ENCODE measurements at regions not wholly inside any gene's neighbourhood (a gene's known extent, or its start where the extent isn't known, plus 50 kb on each side); places are given as distances from the start of the nearest gene placed in this dataset.
"Not testable (repeated sequence)": the region's sequence is repeated elsewhere in the genome, so short reads cannot be mapped to it uniquely, and the experiment has no call there.

GRCh38 chr10:30219971-30220751, 128.9 kb downstream of the MTPAP start:
- H3K9me3 Mint-ChIP-seq, result no peaks in the 10 kb centered on the region

GRCh38 chr10:30216821-30217220, 132.3 kb downstream of the MTPAP start:
- H3K36me3 Mint-ChIP-seq (ENCODE audit: insufficient read depth), result peaks cover 2% of the 10 kb centered on the region
- H3K9me3 Mint-ChIP-seq, result no peaks in the 10 kb centered on the region
- H3K27ac Mint-ChIP-seq (ENCODE audit: low read depth), result no peak overlapping the region
- DNase-seq (ENCODE audit: low spot score in 2 of 2), result no peak
- no peaks in the 10 kb centered on the region for H3K4me1 Mint-ChIP-seq
- peaks cover 29% of the 10 kb centered on the region for H3K27me3 Mint-ChIP-seq
- no peak overlapping the region for H3K4me3 Mint-ChIP-seq
- no peak for ATAC-seq (replicated peaks; ENCODE audit: extremely low read depth, poor library complexity, severe bottlenecking)

More at GRCh38 chr10:30219971-30220751, 128.9 kb downstream of the MTPAP start:
- Mint-ChIP-seq H3K4me1 (no peaks in the 10 kb centered on the region), H3K27ac (ENCODE audit: low read depth) (no peak overlapping the region), H3K27me3 (peaks cover 53% of the 10 kb centered on the region), H3K4me3 (no peak overlapping the region), H3K36me3 (ENCODE audit: insufficient read depth) (peaks cover 4% of the 10 kb centered on the region)
- DNase-seq (ENCODE audit: low spot score in 2 of 2) (no peak), ATAC-seq (replicated peaks; ENCODE audit: extremely low read depth, poor library complexity, severe bottlenecking) (no peak)

GRCh38 chr10:30215623-30216022, 133.5 kb downstream of the MTPAP start:
- ATAC-seq (replicated peaks; ENCODE audit: extremely low read depth, poor library complexity, severe bottlenecking), result no peak
- H3K27ac Mint-ChIP-seq (ENCODE audit: low read depth), result no peak overlapping the region
- H3K27me3 Mint-ChIP-seq, result peaks cover 25% of the 10 kb centered on the region
- no peaks in the 10 kb centered on the region for H3K4me1 Mint-ChIP-seq
- H3K36me3 Mint-ChIP-seq (ENCODE audit: insufficient read depth), result peaks cover 2% of the 10 kb centered on the region
- no peak for DNase-seq (ENCODE audit: low spot score in 2 of 2)
- no peaks in the 10 kb centered on the region for H3K9me3 Mint-ChIP-seq
- no peak overlapping the region for H3K4me3 Mint-ChIP-seq

- no peak overlapping the region for H3K27ac Mint-ChIP-seq (ENCODE audit: low read depth)
- no peak for DNase-seq (ENCODE audit: low spot score in 2 of 2)
These were observed 133.9 kb downstream of the MTPAP start for GRCh38 chr10:30215141-30215540.

GRCh38 chr10:30210296-30210695, 138.8 kb downstream of the MTPAP start:
- Mint-ChIP-seq H3K9me3 (no peaks in the 10 kb centered on the region), H3K36me3 (ENCODE audit: insufficient read depth) (no peaks in the 10 kb centered on the region), H3K27me3 (peaks cover 16% of the 10 kb centered on the region), H3K4me1 (no peaks in the 10 kb centered on the region), H3K27ac (ENCODE audit: low read depth) (no peak overlapping the region), H3K4me3 (no peak overlapping the region)
- DNase-seq (ENCODE audit: low spot score in 2 of 2) (no peak), ATAC-seq (replicated peaks; ENCODE audit: extremely low read depth, poor library complexity, severe bottlenecking) (no peak)

More at GRCh38 chr10:30215141-30215540, 133.9 kb downstream of the MTPAP start:
- no peak for ATAC-seq (replicated peaks; ENCODE audit: extremely low read depth, poor library complexity, severe bottlenecking)
- Mint-ChIP-seq H3K27me3 (peaks cover 25% of the 10 kb centered on the region), H3K4me1 (no peaks in the 10 kb centered on the region), H3K9me3 (no peaks in the 10 kb centered on the region), H3K36me3 (ENCODE audit: insufficient read depth) (peaks cover 2% of the 10 kb centered on the region), H3K4me3 (no peak overlapping the region)

- no peaks in the 10 kb centered on the region for H3K9me3 Mint-ChIP-seq
- H3K27me3 Mint-ChIP-seq, result peaks cover 16% of the 10 kb centered on the region
- no peaks in the 10 kb centered on the region for H3K36me3 Mint-ChIP-seq (ENCODE audit: insufficient read depth)
- no peak for DNase-seq (ENCODE audit: low spot score in 2 of 2)
- no peak overlapping the region for H3K4me3 Mint-ChIP-seq
- H3K27ac Mint-ChIP-seq (ENCODE audit: low read depth), result no peak overlapping the region
- no peaks in the 10 kb centered on the region for H3K4me1 Mint-ChIP-seq
- ATAC-seq (replicated peaks; ENCODE audit: extremely low read depth, poor library complexity, severe bottlenecking), result no peak
These were observed 140.7 kb downstream of the MTPAP start for GRCh38 chr10:30208330-30208729.

- peaks cover 16% of the 10 kb centered on the region for H3K27me3 Mint-ChIP-seq
- ATAC-seq (replicated peaks; ENCODE audit: extremely low read depth, poor library complexity, severe bottlenecking) (no peak), DNase-seq (ENCODE audit: low spot score in 2 of 2) (no peak)
- H3K27ac Mint-ChIP-seq (ENCODE audit: low read depth), result no peak overlapping the region
- H3K4me1 Mint-ChIP-seq, result no peaks in the 10 kb centered on the region
- no peak overlapping the region for H3K4me3 Mint-ChIP-seq
- H3K36me3 Mint-ChIP-seq (ENCODE audit: insufficient read depth), result no peaks in the 10 kb centered on the region
- no peaks in the 10 kb centered on the region for H3K9me3 Mint-ChIP-seq
These were observed 141.5 kb downstream of the MTPAP start for GRCh38 chr10:30207485-30208052.

- Mint-ChIP-seq H3K4me1 (no peaks in the 10 kb centered on the region), H3K27me3 (peaks cover 43% of the 10 kb centered on the region), H3K36me3 (ENCODE audit: insufficient read depth) (no peaks in the 10 kb centered on the region), H3K9me3 (no peaks in the 10 kb centered on the region), H3K27ac (ENCODE audit: low read depth) (no peak overlapping the region), H3K4me3 (no peak overlapping the region)
- ATAC-seq (replicated peaks; ENCODE audit: extremely low read depth, poor library complexity, severe bottlenecking), result no peak
- DNase-seq (ENCODE audit: low spot score in 2 of 2), result no peak
These were observed 140.6 kb upstream of the JCAD start for GRCh38 chr10:30200017-30200415.

GRCh38 chr10:30199376-30200016, 140.1 kb upstream of the JCAD start:
- no peak for DNase-seq (ENCODE audit: low spot score in 2 of 2)
- no peak overlapping the region for H3K27ac Mint-ChIP-seq (ENCODE audit: low read depth)
- no peaks in the 10 kb centered on the region for H3K36me3 Mint-ChIP-seq (ENCODE audit: insufficient read depth)
- peaks cover 2% of the 10 kb centered on the region for H3K9me3 Mint-ChIP-seq
- no peak for ATAC-seq (replicated peaks; ENCODE audit: extremely low read depth, poor library complexity, severe bottlenecking)
- peaks cover 43% of the 10 kb centered on the region for H3K27me3 Mint-ChIP-seq
- H3K4me1 Mint-ChIP-seq, result peaks cover 2% of the 10 kb centered on the region
- no peak overlapping the region for H3K4me3 Mint-ChIP-seq

- Mint-ChIP-seq H3K27me3 (peaks cover 43% of the 10 kb centered on the region), H3K4me3 (no peak overlapping the region), H3K36me3 (ENCODE audit: insufficient read depth) (no peaks in the 10 kb centered on the region), H3K27ac (ENCODE audit: low read depth) (no peak overlapping the region), H3K4me1 (peaks cover 21% of the 10 kb centered on the region), H3K9me3 (peaks cover 5% of the 10 kb centered on the region)
- no peak for DNase-seq (ENCODE audit: low spot score in 2 of 2)
- ATAC-seq (replicated peaks; ENCODE audit: extremely low read depth, poor library complexity, severe bottlenecking), result no peak
These were observed 137.8 kb upstream of the JCAD start for GRCh38 chr10:30197186-30197585.

- not testable (repeated sequence) for H3K27ac Mint-ChIP-seq (ENCODE audit: low read depth); H3K36me3 Mint-ChIP-seq (ENCODE audit: insufficient read depth); ATAC-seq (replicated peaks; ENCODE audit: extremely low read depth, poor library complexity, severe bottlenecking); H3K4me3 Mint-ChIP-seq; H3K9me3 Mint-ChIP-seq; DNase-seq (ENCODE audit: low spot score in 2 of 2)
- Mint-ChIP-seq H3K27me3 (peaks cover 40% of the 10 kb centered on the region), H3K4me1 (peaks cover 21% of the 10 kb centered on the region)
These were observed 137.2 kb upstream of the JCAD start for GRCh38 chr10:30196559-30196958.

- peaks cover 5% of the 10 kb centered on the region for H3K9me3 Mint-ChIP-seq
- H3K4me1 Mint-ChIP-seq, result peaks cover 21% of the 10 kb centered on the region
- ATAC-seq (replicated peaks; ENCODE audit: extremely low read depth, poor library complexity, severe bottlenecking) (peak; percentile 49), DNase-seq (ENCODE audit: low spot score in 2 of 2) (no peak)
- peak overlapping the region; percentile 81 for H3K27ac Mint-ChIP-seq (ENCODE audit: low read depth)
- peak overlapping the region; percentile 61 for H3K4me3 Mint-ChIP-seq
- H3K36me3 Mint-ChIP-seq (ENCODE audit: insufficient read depth), result no peaks in the 10 kb centered on the region
- peaks cover 5% of the 10 kb centered on the region for H3K27me3 Mint-ChIP-seq
These were observed 133.6 kb upstream of the JCAD start for GRCh38 chr10:30192846-30193608.
